ENCODE measurements at regions not wholly inside any gene's neighbourhood (a gene's known extent, or its start where the extent isn't known, plus 50 kb on each side); places are given as distances from the start of the nearest gene placed in this dataset.

DNA sequence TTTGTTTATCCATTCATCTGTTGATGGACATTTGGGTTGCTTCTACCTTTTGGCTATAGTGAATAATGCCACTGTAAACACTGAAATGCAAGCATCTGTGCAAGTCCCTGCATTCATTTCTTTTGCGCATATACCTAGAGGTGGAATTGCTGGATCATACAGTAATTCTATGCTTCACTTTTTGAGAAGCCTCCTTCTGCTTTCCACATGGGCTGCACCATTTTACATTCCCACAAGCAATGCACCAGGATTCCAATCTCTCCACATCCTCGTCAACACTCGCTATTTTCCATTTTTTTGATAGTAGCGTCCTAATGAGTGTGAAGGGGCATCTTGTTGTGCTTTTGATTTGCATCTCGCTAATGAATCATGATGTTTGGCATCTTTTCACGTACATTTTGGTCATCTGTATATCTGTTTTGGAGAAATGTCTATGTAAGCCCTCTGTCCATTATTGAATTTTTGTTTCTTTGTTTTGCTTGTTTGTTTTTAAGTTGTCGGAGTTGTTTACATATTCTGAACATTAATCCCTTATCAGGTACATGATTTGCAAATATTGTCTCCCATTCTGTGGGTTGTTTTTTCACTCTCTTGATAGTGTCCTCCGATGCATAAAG lies 335.4 kb downstream of the RRAGC start:
- no peak for TF ChIP-seq EZH2 (IDR thresholded peaks at IDR 0.05; ENCODE audit: low read length, missing control alignments)
- TF ChIP-seq, protein P1, sequence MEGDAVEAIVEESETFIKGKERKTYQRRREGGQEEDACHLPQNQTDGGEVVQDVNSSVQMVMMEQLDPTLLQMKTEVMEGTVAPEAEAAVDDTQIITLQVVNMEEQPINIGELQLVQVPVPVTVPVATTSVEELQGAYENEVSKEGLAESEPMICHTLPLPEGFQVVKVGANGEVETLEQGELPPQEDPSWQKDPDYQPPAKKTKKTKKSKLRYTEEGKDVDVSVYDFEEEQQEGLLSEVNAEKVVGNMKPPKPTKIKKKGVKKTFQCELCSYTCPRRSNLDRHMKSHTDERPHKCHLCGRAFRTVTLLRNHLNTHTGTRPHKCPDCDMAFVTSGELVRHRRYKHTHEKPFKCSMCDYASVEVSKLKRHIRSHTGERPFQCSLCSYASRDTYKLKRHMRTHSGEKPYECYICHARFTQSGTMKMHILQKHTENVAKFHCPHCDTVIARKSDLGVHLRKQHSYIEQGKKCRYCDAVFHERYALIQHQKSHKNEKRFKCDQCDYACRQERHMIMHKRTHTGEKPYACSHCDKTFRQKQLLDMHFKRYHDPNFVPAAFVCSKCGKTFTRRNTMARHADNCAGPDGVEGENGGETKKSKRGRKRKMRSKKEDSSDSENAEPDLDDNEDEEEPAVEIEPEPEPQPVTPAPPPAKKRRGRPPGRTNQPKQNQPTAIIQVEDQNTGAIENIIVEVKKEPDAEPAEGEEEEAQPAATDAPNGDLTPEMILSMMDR (conservative IDR thresholded peaks at IDR 0.05 in 1 of 2, IDR thresholded peaks at IDR 0.05 in 1 of 2; ENCODE audit: low read depth in 1 of 2, low read length in 2 of 2): no peak
- H3K9ac ChIP-seq (ENCODE audit: insufficient read depth, low read length): no peak overlapping the region
- no peaks in the 10 kb centered on the region for H3K27me3 ChIP-seq (ENCODE audit: control insufficient read depth, insufficient read depth, low read length)
- no peak overlapping the region for H3K4me2 ChIP-seq (ENCODE audit: extremely low read depth, insufficient read depth, low read length)
- no peak for DNase-seq (ENCODE audit: low read depth in 2 of 2)
- H3K27ac ChIP-seq (ENCODE audit: insufficient read depth, low read length): no peak overlapping the region
- H2AFZ ChIP-seq (ENCODE audit: low read length): no peak overlapping the region
- no peaks in the 10 kb centered on the region for H3K9me3 ChIP-seq (ENCODE audit: control insufficient read depth, insufficient read depth, low read depth, low read length)
- no peaks in the 10 kb centered on the region for H3K4me1 ChIP-seq (ENCODE audit: control insufficient read depth, extremely low read depth, insufficient read depth, low read length)
- H3K4me3 ChIP-seq (replicated peaks in 1 of 4; ENCODE audit: control extremely low read depth in 1 of 4, insufficient read depth in 1 of 4, low read depth in 3 of 4, low read length in 4 of 4): no peak overlapping the region
- H3K79me2 ChIP-seq (ENCODE audit: control insufficient read depth, insufficient read depth, low read length): no peaks in the 10 kb centered on the region
- no peaks in the 10 kb centered on the region for H4K20me1 ChIP-seq (ENCODE audit: control insufficient read depth, extremely low read depth, insufficient read depth, low read length)
- H3K36me3 ChIP-seq (ENCODE audit: control insufficient read depth, insufficient read depth, low read length): no peaks in the 10 kb centered on the region

DNA sequence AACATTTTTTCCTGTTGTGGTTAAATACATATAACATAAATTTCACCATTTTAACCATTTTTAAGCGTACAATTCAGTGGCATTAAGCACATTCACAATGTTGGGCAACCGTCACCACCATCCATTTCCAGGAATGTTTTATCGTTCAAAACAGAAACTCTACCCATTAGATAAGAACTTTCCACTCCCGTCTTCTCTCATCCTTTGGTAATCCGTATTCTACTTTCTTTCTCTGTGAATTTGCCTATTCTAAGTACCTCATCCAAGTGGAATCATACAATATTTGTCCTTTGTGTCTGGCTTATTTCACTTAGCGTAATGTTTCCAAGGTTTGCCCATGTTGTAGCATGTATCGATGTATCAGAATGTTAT lies 336.0 kb downstream of the RRAGC start:
- no peaks in the 10 kb centered on the region for H3K27me3 ChIP-seq (ENCODE audit: control insufficient read depth, insufficient read depth, low read length)
- no peaks in the 10 kb centered on the region for H3K36me3 ChIP-seq (ENCODE audit: control insufficient read depth, insufficient read depth, low read length)
- no peaks in the 10 kb centered on the region for H3K79me2 ChIP-seq (ENCODE audit: control insufficient read depth, insufficient read depth, low read length)
- H4K20me1 ChIP-seq (ENCODE audit: control insufficient read depth, extremely low read depth, insufficient read depth, low read length): no peaks in the 10 kb centered on the region
- no peak for DNase-seq (ENCODE audit: low read depth in 2 of 2)
- TF ChIP-seq, protein P1 (conservative IDR thresholded peaks at IDR 0.05 in 1 of 2, IDR thresholded peaks at IDR 0.05 in 1 of 2; ENCODE audit: low read depth in 1 of 2, low read length in 2 of 2): no peak
- no peak for TF ChIP-seq EZH2 (IDR thresholded peaks at IDR 0.05; ENCODE audit: low read length, missing control alignments)
- H3K9me3 ChIP-seq (ENCODE audit: control insufficient read depth, insufficient read depth, low read depth, low read length): no peaks in the 10 kb centered on the region
- H3K4me3 ChIP-seq (replicated peaks in 1 of 4; ENCODE audit: control extremely low read depth in 1 of 4, insufficient read depth in 1 of 4, low read depth in 3 of 4, low read length in 4 of 4): no peak overlapping the region
- no peak overlapping the region for H3K9ac ChIP-seq (ENCODE audit: insufficient read depth, low read length)
- H3K27ac ChIP-seq (ENCODE audit: insufficient read depth, low read length): no peak overlapping the region
- H3K4me2 ChIP-seq (ENCODE audit: extremely low read depth, insufficient read depth, low read length): no peak overlapping the region
- H3K4me1 ChIP-seq (ENCODE audit: control insufficient read depth, extremely low read depth, insufficient read depth, low read length): no peaks in the 10 kb centered on the region
- H2AFZ ChIP-seq (ENCODE audit: low read length): no peak overlapping the region

DNA sequence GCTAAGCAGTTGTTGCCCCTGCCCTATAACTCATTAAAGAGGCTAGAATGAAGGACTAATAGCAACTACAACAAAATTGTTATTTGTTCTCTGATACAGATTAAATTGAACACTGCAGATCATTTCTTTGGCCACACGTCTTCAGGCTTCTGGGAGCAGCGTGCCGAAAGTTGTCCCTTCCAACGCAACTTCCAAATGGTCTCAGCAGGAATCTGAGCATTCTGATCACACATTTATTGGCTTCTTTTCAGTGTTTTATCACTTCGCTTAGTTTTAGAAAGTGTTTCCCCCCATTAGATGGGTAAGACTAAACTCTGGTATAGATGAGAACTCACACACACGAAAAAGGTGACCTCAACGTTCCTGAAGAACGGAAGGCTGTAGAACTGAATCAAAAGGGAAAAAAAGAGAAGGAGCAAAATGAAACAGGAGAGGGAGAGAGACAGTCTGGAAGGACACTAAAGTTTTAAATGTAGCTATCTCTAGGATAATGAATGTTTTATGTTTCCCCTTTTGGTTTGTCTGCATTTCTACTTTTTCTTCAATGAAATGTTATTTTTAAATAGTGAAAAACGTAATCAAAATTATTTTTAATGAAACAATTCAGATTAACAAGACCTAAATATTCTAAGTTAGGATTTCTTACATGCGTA lies 336.5 kb downstream of the RRAGC start:
- TF ChIP-seq EZH2 (IDR thresholded peaks at IDR 0.05; ENCODE audit: low read length, missing control alignments): no peak
- TF ChIP-seq, protein P1 (conservative IDR thresholded peaks at IDR 0.05 in 1 of 2, IDR thresholded peaks at IDR 0.05 in 1 of 2; ENCODE audit: low read depth in 1 of 2, low read length in 2 of 2): no peak
- Histone ChIP-seq H3K4me2 (ENCODE audit: extremely low read depth, insufficient read depth, low read length) (no peak overlapping the region), H3K9me3 (ENCODE audit: control insufficient read depth, insufficient read depth, low read depth, low read length) (no peaks in the 10 kb centered on the region), H3K79me2 (ENCODE audit: control insufficient read depth, insufficient read depth, low read length) (no peaks in the 10 kb centered on the region), H2AFZ (ENCODE audit: low read length) (no peak overlapping the region), H3K27ac (ENCODE audit: insufficient read depth, low read length) (no peak overlapping the region), H3K27me3 (ENCODE audit: control insufficient read depth, insufficient read depth, low read length) (no peaks in the 10 kb centered on the region), H4K20me1 (ENCODE audit: control insufficient read depth, extremely low read depth, insufficient read depth, low read length) (no peaks in the 10 kb centered on the region), H3K9ac (ENCODE audit: insufficient read depth, low read length) (no peak overlapping the region), H3K36me3 (ENCODE audit: control insufficient read depth, insufficient read depth, low read length) (no peaks in the 10 kb centered on the region), H3K4me1 (ENCODE audit: control insufficient read depth, extremely low read depth, insufficient read depth, low read length) (no peaks in the 10 kb centered on the region), H3K4me3 (replicated peaks in 1 of 4; ENCODE audit: control extremely low read depth in 1 of 4, insufficient read depth in 1 of 4, low read depth in 3 of 4, low read length in 4 of 4) (no peak overlapping the region)
- DNase-seq (ENCODE audit: low read depth in 2 of 2): no peak

Data from fibroblast of lung (primary cell).